ENCODE measurements at regions not wholly inside any gene's neighbourhood (a gene's known extent, or its start where the extent isn't known, plus 50 kb on each side); places are given as distances from the start of the nearest gene placed in this dataset.

DNA sequence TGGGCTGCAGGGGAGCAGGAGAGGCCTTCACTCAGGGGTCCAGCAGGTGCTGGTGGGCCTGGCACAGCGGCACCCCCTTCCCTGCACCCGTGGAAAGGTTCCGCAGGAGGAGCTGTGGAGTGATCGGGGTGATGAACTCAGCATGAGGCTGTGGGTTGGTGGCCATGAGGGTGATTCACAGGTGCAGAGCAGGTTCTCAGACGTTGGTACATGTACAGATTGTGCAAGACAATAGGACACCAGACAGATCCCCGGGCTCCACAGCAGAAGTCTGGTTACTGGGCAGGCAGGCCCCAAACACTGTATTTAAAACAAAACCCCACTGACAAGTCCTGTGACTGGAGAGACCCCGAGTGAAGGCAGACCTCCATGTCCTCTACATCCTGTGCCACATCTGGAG lies 151.6 kb upstream of the CDH4 start:
- TF ChIP-seq ZNF416 (tag by site-specific recombination; IDR thresholded peaks at IDR 0.05), result no peak
- TF ChIP-seq, protein P1, sequence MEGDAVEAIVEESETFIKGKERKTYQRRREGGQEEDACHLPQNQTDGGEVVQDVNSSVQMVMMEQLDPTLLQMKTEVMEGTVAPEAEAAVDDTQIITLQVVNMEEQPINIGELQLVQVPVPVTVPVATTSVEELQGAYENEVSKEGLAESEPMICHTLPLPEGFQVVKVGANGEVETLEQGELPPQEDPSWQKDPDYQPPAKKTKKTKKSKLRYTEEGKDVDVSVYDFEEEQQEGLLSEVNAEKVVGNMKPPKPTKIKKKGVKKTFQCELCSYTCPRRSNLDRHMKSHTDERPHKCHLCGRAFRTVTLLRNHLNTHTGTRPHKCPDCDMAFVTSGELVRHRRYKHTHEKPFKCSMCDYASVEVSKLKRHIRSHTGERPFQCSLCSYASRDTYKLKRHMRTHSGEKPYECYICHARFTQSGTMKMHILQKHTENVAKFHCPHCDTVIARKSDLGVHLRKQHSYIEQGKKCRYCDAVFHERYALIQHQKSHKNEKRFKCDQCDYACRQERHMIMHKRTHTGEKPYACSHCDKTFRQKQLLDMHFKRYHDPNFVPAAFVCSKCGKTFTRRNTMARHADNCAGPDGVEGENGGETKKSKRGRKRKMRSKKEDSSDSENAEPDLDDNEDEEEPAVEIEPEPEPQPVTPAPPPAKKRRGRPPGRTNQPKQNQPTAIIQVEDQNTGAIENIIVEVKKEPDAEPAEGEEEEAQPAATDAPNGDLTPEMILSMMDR (tag by site-specific recombination; IDR thresholded peaks at IDR 0.05), result no peak
- TF ChIP-seq ZNF311 (tag by site-specific recombination; IDR thresholded peaks at IDR 0.05; ENCODE audit: borderline replicate concordance), result no peak
- TF ChIP-seq ZNF514 (tag by site-specific recombination; IDR thresholded peaks at IDR 0.05), result no peak
- TF ChIP-seq ZNF214 (tag by site-specific recombination; IDR thresholded peaks at IDR 0.05; ENCODE audit: borderline replicate concordance), result no peak
- TF ChIP-seq, protein P2, sequence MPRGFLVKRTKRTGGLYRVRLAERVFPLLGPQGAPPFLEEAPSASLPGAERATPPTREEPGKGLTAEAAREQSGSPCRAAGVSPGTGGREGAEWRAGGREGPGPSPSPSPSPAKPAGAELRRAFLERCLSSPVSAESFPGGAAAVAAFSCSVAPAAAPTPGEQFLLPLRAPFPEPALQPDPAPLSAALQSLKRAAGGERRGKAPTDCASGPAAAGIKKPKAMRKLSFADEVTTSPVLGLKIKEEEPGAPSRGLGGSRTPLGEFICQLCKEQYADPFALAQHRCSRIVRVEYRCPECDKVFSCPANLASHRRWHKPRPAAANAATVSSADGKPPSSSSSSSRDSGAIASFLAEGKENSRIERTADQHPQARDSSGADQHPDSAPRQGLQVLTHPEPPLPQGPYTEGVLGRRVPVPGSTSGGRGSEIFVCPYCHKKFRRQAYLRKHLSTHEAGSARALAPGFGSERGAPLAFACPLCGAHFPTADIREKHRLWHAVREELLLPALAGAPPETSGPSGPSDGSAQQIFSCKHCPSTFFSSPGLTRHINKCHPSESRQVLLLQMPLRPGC (tag by site-specific recombination; IDR thresholded peaks at IDR 0.05), result no peak
- no peak for TF ChIP-seq KLF10 (tag by site-specific recombination; IDR thresholded peaks at IDR 0.05)
- no peak for TF ChIP-seq ZBTB7A (tag by site-specific recombination; IDR thresholded peaks at IDR 0.05; ENCODE audit: low read depth)
- TF ChIP-seq ZNF404 (tag by site-specific recombination; IDR thresholded peaks at IDR 0.05), result no peak

Measured in HEK293 (cell line).